ENCODE measurements at regions not wholly inside any gene's neighbourhood (a gene's known extent, or its start where the extent isn't known, plus 50 kb on each side); places are given as distances from the start of the nearest gene placed in this dataset.

GRCh38 chr4:27947302-27947701 lies 1086.7 kb downstream of the STIM2 start:
- TF ChIP-seq, protein P1, sequence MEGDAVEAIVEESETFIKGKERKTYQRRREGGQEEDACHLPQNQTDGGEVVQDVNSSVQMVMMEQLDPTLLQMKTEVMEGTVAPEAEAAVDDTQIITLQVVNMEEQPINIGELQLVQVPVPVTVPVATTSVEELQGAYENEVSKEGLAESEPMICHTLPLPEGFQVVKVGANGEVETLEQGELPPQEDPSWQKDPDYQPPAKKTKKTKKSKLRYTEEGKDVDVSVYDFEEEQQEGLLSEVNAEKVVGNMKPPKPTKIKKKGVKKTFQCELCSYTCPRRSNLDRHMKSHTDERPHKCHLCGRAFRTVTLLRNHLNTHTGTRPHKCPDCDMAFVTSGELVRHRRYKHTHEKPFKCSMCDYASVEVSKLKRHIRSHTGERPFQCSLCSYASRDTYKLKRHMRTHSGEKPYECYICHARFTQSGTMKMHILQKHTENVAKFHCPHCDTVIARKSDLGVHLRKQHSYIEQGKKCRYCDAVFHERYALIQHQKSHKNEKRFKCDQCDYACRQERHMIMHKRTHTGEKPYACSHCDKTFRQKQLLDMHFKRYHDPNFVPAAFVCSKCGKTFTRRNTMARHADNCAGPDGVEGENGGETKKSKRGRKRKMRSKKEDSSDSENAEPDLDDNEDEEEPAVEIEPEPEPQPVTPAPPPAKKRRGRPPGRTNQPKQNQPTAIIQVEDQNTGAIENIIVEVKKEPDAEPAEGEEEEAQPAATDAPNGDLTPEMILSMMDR (IDR thresholded peaks at IDR 0.05) = no peak
- no peak for TF ChIP-seq EP300 (IDR thresholded peaks at IDR 0.05)
- TF ChIP-seq POLR2AphosphoS5 (IDR thresholded peaks at IDR 0.05) = no peak
- no peak for TF ChIP-seq POLR2A (IDR thresholded peaks at IDR 0.05; ENCODE audit: low read depth)
- no peak overlapping the region for H3K4me3 ChIP-seq
- H3K27me3 ChIP-seq = no peaks in the 10 kb centered on the region
- no peak overlapping the region for H3K27ac ChIP-seq (replicated peaks in 1 of 4)
- no peaks in the 10 kb centered on the region for H3K4me1 ChIP-seq
- no peaks in the 10 kb centered on the region for H3K9me3 ChIP-seq
- no peak for DNase-seq (ENCODE audit: extremely low spot score)
- no peaks in the 10 kb centered on the region for H3K36me3 ChIP-seq
- intact Hi-C loops (cut with DNase I) = no loop called here
- WGBS = 82% methylated on average over 2 of the region's 2 CpGs

- Histone ChIP-seq H3K4me3 (no peak overlapping the region), H3K27ac (replicated peaks in 1 of 4) (no peak overlapping the region), H3K9me3 (no peaks in the 10 kb centered on the region), H3K36me3 (no peaks in the 10 kb centered on the region), H3K27me3 (no peaks in the 10 kb centered on the region), H3K4me1 (no peaks in the 10 kb centered on the region)
- TF ChIP-seq POLR2A (IDR thresholded peaks at IDR 0.05; ENCODE audit: low read depth) = no peak
- TF ChIP-seq EP300 (IDR thresholded peaks at IDR 0.05) = no peak
- DNase-seq (ENCODE audit: extremely low spot score) = no peak
- intact Hi-C loops (cut with DNase I) = no loop called here
Observed at GRCh38 chr4:27964095-27964494, 1103.5 kb downstream of the STIM2 start.

GRCh38 chr4:27966664-27967063 lies 1106.0 kb downstream of the STIM2 start:
- Histone ChIP-seq H3K27ac (replicated peaks in 1 of 4) (no peak overlapping the region), H3K27me3 (no peaks in the 10 kb centered on the region), H3K4me1 (no peaks in the 10 kb centered on the region), H3K9me3 (no peaks in the 10 kb centered on the region), H3K36me3 (no peaks in the 10 kb centered on the region), H3K4me3 (no peak overlapping the region)
- TF ChIP-seq EP300 (IDR thresholded peaks at IDR 0.05) (no peak), POLR2A (IDR thresholded peaks at IDR 0.05; ENCODE audit: low read depth) (no peak), POLR2AphosphoS5 (IDR thresholded peaks at IDR 0.05) (no peak)
- TF ChIP-seq, protein P1 (IDR thresholded peaks at IDR 0.05) = no peak
- 75% methylated on average over 3 of the region's 3 CpGs for WGBS
- DNase-seq (ENCODE audit: extremely low spot score) = no peak
- intact Hi-C loops (cut with DNase I) = no loop called here

DNA sequence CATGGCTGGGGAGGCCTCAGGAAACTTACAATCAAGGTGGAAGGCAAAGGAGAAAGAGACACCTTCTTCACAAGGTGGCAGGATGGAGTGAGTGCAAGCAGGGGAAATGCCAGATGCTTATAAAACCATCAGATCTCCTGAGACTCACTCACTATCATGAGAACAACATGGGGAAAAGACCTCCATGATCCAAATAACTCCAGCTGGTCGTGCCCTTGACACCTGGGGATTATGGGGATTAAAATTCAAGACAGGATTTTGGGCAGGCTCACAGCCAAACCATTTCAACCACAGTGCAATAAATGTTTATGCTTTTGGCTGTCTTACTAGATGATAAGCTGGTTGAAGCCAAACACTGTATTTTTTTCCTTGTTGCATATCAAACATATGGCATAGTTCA lies 1112.4 kb downstream of the STIM2 start:
- Histone ChIP-seq H3K27me3 (no peaks in the 10 kb centered on the region), H3K27ac (replicated peaks in 1 of 4) (no peak overlapping the region), H3K4me1 (no peaks in the 10 kb centered on the region), H3K4me3 (no peak overlapping the region), H3K36me3 (no peaks in the 10 kb centered on the region), H3K9me3 (no peaks in the 10 kb centered on the region)
- DNase-seq (ENCODE audit: extremely low spot score) = no peak
- intact Hi-C loops (cut with DNase I) = no loop called here
- 67% methylated on average over 1 of the region's 1 CpG for WGBS
- TF ChIP-seq POLR2AphosphoS5 (IDR thresholded peaks at IDR 0.05) (no peak), POLR2A (IDR thresholded peaks at IDR 0.05; ENCODE audit: low read depth) (no peak), EP300 (IDR thresholded peaks at IDR 0.05) (no peak)
- TF ChIP-seq, protein P1 (IDR thresholded peaks at IDR 0.05) = no peak

- H3K4me1 ChIP-seq = no peaks in the 10 kb centered on the region
- H3K36me3 ChIP-seq = no peaks in the 10 kb centered on the region
- intact Hi-C loops (cut with DNase I) = no loop called here
- H3K4me3 ChIP-seq = no peak overlapping the region
- no peak for DNase-seq (ENCODE audit: extremely low spot score)
- WGBS = 62% methylated on average over 1 of the region's 1 CpG
- TF ChIP-seq POLR2A (IDR thresholded peaks at IDR 0.05; ENCODE audit: low read depth) = no peak
- TF ChIP-seq POLR2AphosphoS5 (IDR thresholded peaks at IDR 0.05) = no peak
- TF ChIP-seq, protein P1 (IDR thresholded peaks at IDR 0.05) = no peak
- no peak for TF ChIP-seq EP300 (IDR thresholded peaks at IDR 0.05)
- H3K27ac ChIP-seq (replicated peaks in 1 of 4) = no peak overlapping the region
- no peaks in the 10 kb centered on the region for H3K9me3 ChIP-seq
- no peaks in the 10 kb centered on the region for H3K27me3 ChIP-seq
Observed at GRCh38 chr4:27973700-27974099, 1113.1 kb downstream of the STIM2 start.

Data from esophagus muscularis mucosa (tissue), 4 donors.